Stimulated activated CD4-positive, alpha-beta T cell treated with anti-CD3 and anti-CD28 coated beads, Interleukin-4, amount 100 ng/mL, for 24 hours (primary cell): ENCODE measurements at regions not wholly inside any gene's neighbourhood (a gene's known extent, or its start where the extent isn't known, plus 50 kb on each side); places are given as distances from the start of the nearest gene placed in this dataset.
"Not testable (repeated sequence)": the region's sequence is repeated elsewhere in the genome, so short reads cannot be mapped to it uniquely, and the experiment has no call there.

ENCODE experiments used
- DNase-seq: peaks from one replicate; pipeline ENCODE4 v3.0.0-alpha.2; 2020

DNA sequence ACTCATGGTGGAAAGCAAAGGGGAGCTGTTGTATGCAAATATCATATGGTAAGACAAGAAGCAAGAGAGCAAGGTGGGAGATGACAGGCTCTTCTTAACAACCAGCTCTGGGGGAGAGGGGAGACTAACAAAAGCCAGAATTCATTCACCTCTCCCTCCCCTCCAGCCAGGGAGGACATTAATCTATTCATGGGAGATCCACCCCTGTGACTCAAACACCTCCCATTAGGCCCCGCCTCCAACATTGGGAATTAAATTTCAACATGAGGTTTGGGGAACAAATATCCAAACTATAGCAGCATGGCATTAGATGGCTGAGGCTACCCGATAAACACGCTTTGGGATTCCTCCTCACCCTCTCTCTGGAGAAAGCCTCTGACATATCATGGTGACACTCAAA is 210.6 kb downstream of the RHOU start:
- no peak for DNase-seq

DNA sequence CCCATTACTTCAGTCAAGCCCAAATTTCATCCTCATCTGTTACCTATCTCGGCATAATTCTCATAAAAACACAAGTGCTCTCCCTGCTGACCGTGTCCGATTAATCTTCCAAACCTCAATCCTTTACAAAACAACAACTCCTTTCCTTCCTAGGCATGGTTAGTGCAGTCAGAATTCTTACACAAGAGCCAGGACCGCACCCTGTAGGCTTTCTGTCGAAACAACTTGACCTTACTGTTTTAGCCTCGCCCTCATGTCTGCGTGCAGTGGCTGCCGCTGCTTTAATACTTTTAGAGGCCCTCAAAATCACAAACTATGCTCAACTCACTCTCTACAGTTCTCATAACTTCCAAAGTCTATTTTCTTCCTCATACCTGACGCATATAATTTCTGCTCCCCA is 214.3 kb downstream of the RHOU start:
- DNase-seq, result not testable (repeated sequence)

GRCh38 chr1:228953207-228953606 is 217.9 kb downstream of the RHOU start:
- no peak for DNase-seq

- DNase-seq, result not testable (repeated sequence)
Measured at GRCh38 chr1:228953808-228954207, 218.5 kb downstream of the RHOU start.

DNA sequence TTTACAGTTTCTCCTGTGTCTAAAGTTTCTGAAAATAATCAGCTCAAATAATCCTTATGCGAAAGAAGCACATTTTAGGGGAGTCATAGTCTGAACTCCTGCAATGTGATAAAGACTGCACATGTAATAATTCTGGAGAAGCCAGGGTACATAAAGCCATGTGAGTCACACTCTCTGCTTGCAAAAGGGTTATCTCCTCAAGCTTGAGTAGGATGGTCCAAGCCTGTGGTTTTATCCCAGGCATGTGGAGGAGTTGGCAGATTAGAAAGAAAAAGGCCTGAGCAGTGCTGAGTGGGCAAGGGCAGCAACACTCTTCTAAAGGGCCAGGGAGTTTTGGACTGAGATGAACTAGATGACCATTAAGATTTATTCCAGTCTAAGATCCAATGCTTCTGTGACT is 220.4 kb downstream of the RHOU start:
- no peak for DNase-seq

DNA sequence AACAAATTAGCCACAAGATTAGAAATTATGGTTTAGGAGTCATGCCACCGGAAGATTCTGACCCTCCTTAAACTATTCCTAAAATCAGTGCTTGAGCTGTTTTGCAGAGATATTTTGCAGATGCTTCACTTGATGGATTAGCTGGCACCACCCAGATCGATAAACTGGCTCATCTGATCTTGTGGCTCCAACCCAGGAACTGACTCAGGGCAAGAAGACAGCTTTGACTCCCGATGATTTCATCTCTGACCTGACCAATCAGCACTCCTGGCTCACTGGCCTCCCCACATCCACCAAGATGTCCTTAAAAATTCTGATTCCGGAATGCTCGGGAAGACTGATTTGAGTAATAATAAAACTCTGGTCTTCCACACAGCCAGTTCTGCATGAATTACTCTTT is 221.6 kb downstream of the RHOU start:
- no peak for DNase-seq

GRCh38 chr1:228957535-228957934 is 222.3 kb downstream of the RHOU start:
- DNase-seq, result no peak

- DNase-seq, result no peak
Measured at GRCh38 chr1:228958121-228958520, 222.8 kb downstream of the RHOU start.

GRCh38 chr1:228958741-228959140 is 223.5 kb downstream of the RHOU start:
- no peak for DNase-seq

- DNase-seq, result no peak
Measured at GRCh38 chr1:228960705-228961104, 225.4 kb downstream of the RHOU start.

- DNase-seq, result no peak
Measured at GRCh38 chr1:228961511-228961910, 226.2 kb downstream of the RHOU start.

- no peak for DNase-seq
Measured at GRCh38 chr1:228963795-228964177, 228.5 kb downstream of the RHOU start.

DNA sequence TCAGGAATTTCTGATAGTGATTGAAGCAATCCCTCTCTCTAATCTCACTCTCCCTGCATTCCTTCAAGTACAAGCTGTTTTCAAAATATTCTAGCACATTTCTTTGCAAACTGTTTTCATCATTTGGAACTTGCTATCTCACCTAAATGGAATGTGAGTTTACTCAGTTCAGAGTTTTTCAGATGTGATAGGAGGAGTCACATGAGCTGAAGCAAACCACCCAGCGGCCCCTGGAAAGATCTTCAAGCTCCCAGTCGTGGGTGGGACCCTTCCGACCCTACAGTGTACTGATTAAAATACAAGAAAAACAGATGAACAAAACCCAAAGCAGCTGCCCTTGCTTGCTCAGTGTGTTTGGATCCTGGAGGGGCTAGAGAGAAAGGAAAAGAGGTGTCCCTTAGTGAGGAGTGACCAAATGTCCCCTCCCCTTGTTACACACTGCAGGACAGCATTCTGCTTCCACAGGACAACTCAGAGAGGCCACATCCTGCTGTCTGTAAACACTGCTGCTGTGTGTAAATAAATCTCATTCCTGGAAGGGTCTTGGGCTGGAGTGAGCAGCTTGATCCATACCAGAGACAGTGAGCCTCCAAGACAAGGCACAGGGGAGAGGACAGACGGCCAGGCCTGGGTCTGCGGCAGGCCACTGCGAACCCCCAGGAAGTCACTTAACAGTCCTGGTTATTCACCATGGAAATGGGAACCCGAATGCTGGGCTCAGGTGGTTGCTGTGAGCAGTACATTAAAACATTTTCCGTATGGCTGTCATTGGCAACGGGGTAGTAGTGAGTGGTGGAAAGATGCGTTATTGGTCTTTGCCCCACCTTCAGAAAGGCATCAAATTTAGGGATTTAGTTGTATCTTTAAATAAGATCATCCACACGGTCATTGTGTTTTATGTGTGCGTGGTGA is 229.2 kb downstream of the RHOU start:
- DNase-seq, result no peak

DNA sequence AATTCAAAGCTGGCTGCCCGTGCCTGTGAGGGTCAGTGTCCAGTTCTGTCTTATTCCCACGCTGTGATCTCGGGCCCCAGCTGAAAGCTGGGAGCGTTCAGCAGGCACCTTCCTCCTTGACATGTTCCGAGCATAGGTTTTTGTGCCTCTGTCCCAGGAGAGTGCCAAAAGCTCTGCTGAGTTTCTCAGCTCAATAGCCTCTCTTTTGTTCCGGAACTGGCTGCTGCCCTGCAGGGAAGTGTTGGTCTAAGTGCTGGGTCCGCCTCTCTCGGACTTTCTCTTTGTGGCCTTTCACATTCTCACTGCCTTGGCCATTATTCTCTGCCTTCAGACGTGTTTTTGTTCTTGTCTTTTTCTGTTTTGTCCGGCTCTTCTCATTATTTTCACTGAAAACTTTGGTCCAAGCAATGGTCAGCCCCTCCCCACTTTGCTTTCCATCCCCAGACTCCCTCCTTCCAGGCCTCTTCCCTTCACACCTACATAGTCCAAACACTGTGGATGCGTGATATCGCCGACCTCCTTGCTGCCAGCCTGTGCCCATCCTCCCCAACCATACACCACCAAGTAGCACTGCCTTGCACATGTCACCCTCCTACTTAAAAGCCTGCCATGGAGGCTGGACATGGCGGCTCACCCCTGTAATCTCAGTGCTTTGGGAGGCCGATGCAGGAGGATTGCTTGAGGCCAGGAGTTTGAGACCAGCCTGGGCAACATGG is 233.8 kb downstream of the RHOU start:
- no peak for DNase-seq

DNA sequence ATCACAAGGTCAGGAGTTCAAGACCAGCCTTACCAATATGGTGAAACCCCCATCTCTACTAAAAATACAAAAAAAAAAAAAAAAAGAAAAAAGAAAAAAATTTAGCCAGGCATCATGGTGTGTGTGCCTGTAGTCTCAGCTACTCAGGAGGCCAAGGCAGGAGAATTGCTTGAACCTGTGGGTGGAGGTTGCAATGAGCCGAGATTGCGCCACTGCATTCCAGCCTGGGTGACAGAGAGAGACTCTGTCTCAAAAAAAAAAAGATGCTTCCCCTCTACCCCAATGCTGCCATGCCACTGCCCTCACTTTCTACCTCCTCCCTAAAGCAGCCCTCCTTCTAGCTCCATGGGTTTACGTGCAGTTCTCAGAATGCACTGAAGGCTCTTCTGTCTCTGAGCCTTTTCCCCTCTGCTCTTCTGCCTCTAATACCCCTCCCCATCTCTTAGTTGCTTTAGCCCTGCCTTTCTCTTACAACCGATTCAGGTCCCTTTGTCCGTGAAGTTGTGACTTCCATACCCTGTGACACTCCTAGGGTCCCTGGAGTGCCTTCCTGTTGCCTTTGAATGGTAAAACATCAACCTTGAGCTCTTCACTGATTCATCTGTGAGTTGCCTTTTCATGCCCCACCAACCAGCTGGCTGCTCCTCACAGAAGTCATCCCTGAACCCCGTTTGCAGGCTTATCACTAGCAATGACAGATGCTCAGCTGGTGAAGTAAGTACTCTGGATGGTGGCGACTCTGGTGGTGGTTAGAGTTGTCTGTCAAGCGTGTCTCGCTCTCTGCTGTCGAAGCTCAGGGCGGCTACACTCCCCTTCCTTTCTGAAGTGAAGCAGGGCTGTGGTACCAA is 234.9 kb downstream of the RHOU start:
- DNase-seq, result no peak

- DNase-seq, result no peak
Measured at GRCh38 chr1:228972576-228972975, 237.3 kb downstream of the RHOU start.

- DNase-seq, result no peak
Measured at GRCh38 chr1:228974273-228974672, 239.0 kb downstream of the RHOU start.

DNA sequence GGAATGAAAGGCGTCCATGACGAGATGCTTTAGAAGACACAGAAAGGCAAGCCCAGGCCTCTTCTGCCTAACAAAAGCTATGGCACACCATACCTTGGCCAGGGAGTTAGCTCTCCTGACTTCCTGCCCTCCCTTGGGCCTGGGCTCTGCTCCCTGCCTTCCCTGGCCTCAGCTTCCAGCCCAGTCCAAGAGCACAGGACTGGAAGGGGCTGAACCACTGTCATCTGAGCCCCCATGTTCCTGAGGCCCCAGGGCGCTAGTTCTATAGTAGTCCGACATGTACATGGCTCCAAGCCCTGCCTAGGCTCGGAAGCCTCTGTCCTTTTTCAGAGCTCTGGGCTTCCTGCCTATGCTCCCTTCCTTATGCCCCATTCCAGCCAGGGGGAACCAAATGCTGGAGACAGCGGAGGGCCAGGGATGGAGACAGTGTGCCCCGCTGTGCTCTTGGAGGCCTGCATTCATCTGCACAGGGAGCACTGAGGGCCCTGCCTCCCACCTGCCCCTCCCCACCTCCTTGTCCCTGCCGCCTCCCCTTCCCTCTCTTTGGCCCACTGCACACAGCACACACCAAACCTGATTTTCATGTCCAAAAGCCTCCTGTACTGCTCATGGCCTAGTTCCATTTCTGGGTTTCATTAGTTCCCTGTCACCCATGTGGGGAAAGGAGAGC is 240.1 kb downstream of the RHOU start:
- DNase-seq, result no peak

DNA sequence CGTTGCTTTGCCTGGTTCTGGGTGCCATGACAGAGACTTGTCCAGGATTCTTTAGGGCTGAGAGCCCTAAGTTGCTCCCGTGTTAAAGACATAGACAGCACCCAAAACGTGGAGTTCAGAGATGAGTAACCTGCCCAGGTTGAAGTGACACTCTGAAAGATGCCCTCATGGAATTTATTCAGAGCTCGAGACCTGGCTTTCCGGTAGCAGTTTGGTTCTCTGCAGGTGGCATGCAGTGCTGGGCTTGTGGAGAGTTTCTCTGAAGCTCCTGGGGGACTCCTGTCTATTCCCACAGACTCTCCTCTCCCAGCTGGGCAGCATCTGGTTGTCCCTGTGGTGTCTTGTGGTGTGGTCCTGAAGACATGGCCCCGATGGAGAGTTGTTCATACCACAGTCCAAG is 241.0 kb downstream of the RHOU start:
- no peak for DNase-seq

DNA sequence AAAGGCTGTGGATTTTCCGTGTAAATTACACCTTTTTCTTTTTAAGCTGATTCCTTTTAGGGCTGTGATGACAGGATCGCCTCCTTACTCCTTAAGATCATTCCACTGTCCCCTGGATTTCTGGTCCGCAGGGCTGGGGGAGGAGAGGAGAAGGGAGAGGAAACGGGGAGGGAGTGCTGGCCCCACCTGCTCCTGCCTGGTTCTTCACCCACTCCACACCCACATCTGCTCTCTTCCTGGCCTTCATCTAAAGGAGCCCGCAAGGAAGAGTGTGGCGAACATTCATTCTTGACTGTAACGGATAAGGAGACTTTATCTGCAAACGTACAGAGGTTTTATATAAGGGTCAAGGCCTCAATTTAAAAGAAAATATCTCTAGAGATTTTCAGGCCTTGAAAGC is 242.0 kb downstream of the RHOU start:
- DNase-seq, result no peak

- DNase-seq, result no peak
Measured at GRCh38 chr1:228977741-228978140, 242.5 kb downstream of the RHOU start.

- no peak for DNase-seq
Measured at GRCh38 chr1:228978484-228979324, 243.4 kb downstream of the RHOU start.
